HPDE6-E6E7 (cell line): ENCODE measurements at regions not wholly inside any gene's neighbourhood (a gene's known extent, or its start where the extent isn't known, plus 50 kb on each side); places are given as distances from the start of the nearest gene placed in this dataset.
A peak's percentile ranks its signal among the peaks of the same experiment; 100 is the strongest.

ENCODE experiments used
- DNase-seq: peaks from one replicate; pipeline ENCODE4 v3.0.0; 2011; ENCODE audit warnings: missing footprints; ENCODE audit errors: extremely low spot score

DNA sequence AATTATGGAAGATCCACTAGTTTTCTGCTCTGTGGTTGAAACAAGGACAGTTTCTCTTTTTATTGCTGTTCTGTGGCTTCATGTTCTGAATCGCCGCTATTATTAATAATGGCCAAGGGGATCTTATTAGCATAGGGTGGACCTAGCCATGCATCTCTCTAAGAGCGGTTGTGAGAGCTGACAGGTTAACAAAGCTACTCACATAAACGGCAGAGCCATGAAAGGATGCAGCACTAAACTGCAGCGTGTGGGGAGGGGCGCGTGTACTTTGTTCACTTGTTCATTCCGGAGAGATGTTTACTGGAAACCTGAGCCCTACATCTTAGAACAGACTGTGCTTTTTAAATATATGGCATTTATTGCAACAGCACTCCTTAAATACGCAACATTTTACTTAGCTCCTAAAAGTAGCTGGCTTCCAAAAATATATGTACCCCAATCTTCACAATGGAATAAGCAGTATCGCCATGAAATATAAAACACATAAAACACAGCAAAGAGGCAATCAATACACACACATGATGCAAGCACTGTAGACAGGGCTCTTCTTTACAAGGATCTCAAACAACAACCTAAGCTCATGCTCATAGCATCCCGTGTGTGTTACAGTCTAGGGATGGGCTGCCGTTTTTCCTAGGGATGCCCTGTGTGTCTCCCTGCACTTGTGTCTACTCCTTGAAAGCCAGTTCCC lies 424.6 kb downstream of the MED10 start:
- no peak for DNase-seq

- DNase-seq, result no peak
Observed at GRCh38 chr5:5951953-5952352, 426.4 kb downstream of the MED10 start.

DNA sequence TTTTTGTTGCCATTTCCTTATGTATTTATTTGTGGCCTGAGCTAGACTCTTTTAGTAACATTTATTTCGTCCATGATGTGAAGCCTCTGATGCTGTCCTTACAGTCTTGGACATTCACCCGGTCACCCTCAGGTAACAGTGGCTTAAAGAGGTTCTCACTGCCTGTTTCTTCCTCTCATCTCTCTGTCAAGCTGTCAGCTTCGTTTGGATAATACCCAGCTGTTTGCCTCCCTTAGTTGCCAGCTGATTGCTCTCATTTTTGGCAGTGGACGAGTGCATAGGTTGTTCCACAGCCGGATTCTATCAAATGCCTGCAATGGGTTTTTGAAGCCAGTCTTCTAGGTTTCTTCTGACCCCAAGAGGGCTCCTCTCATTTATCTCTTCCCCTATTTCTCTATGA lies 427.7 kb downstream of the MED10 start:
- DNase-seq, result no peak

GRCh38 chr5:5941486-5941885 lies 436.9 kb downstream of the MED10 start:
- DNase-seq, result no peak

- DNase-seq, result no peak
Observed at GRCh38 chr5:5939759-5940370, 438.5 kb downstream of the MED10 start.

- DNase-seq, result no peak
Observed at GRCh38 chr5:5933651-5934050, 444.7 kb downstream of the MED10 start.

GRCh38 chr5:5932824-5933223 lies 445.5 kb downstream of the MED10 start:
- DNase-seq, result no peak

DNA sequence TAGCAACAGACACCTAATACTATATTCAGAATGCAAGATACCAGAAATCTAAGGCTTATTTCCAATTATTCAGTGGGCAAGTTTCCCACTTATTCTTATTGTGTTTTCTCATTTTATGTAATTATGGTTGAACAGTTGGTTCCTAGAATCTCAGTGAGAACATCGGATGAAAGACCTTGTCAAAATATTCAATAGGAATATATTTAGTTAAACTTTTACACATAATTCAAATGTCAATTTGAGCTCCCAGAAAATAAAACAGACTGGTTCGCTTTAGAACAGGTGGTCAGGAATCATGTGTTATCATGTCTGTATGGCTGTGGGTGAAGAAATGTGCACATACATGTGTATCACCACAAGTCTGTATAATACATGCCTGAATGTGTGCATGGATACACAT lies 447.8 kb downstream of the MED10 start:
- no peak for DNase-seq

DNA sequence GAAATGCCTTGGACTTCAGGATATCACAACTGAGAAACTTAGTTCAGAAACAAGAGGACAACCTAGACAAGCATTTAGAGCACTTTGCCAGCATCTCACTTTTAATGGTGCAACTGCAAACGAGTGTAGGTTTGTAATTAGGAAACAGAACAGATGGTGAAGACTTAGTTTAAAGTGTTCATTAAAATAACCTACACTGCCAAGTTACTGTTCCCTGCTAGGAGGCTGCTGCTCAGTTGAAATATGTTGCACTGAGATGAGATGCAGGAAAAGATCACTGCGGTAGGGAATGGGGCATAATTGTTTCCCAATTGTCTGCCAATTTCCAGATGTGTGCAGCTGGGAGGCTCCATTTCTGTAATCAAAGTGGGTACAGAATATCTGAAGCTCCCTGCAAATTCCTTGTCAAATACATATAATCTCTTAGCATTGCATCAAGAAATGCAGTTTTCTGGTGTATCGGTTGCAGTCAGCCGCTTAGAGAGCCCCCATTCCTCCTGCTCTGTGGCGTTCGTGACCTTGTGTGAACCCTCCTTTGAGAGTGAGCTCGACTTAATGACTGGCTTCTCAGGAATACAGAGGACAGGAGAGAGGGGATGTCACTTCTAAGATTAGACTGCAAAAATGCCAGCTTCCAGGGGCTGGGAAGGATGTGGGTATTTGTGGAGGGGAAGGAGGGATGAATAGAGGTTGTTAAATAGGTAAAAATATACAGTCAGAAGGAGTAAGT lies 448.9 kb downstream of the MED10 start:
- DNase-seq, result no peak

GRCh38 chr5:5925191-5925590 lies 453.2 kb downstream of the MED10 start:
- DNase-seq, result no peak

GRCh38 chr5:5919411-5919810 lies 458.9 kb downstream of the MED10 start:
- DNase-seq, result no peak

GRCh38 chr5:5906778-5907177 lies 471.6 kb downstream of the MED10 start:
- no peak for DNase-seq

DNA sequence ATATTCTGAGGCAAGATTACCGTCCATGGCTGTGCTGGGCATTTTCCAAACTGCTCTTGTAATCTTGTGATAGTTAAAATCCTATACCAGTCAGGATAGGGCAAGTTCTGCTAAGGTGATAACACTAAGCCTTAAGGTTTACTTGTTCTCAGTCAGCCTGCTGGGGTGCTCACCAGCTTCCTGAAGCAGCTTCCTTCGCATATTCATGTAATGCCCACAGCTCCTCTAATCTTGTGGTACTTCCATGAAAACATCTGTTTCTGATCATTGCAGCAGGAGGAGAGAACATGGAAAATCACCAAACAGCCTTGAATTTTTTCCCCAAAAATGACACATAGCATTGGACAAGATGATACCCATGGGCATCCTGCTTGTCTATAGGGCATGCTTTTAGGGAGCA lies 473.2 kb downstream of the MED10 start:
- no peak for DNase-seq

- no peak for DNase-seq
Observed at GRCh38 chr5:5904113-5904512, 474.2 kb downstream of the MED10 start.

DNA sequence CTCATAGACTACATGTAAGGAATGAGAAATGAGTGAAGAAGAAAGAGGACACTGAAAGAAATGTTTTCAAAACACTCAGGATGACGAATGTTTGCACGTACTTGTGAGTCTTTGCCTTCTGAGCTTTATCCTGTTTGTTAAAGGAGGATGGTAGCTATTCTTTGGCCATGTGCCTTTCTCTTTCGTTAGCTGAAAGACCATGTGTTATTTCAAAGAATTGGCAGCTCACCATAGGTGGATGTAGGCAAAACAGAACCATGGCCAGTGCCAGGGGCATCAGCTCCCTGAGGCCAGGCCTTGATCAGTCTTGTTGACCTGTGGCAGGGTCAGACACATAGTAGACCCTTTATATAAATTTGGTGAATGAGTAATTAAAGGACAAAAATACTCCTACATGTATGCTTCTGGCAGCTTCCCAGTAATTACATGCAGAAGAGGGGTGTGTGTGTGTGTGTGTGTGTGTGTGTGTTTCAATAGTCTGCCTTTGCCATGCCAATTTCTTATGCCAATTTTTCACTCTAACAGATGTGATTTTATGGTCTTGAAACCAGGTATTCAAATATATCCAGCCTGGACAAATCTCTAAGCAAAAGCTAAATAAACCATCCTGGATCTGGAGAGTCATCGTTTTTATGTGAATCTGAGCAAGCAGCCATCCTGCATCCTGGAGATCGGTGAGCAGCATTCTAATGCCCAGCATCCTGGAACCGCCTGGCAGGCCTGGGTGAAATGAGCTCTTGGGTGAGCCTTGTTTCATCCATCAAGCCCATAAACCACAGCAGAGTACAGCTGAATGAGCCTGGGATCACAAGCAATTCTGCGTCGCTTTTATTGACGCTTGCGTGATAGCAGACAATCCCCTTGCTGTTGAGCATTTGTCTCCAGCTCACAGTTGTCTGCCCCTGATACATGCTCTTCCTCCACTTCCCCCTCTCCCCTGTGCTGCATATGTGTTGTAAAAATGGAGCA lies 475.4 kb downstream of the MED10 start:
- no peak for DNase-seq

GRCh38 chr5:5900350-5900749 lies 477.9 kb downstream of the ICE1 start:
- no peak for DNase-seq

GRCh38 chr5:5899716-5900115 lies 477.2 kb downstream of the ICE1 start:
- DNase-seq, result no peak

DNA sequence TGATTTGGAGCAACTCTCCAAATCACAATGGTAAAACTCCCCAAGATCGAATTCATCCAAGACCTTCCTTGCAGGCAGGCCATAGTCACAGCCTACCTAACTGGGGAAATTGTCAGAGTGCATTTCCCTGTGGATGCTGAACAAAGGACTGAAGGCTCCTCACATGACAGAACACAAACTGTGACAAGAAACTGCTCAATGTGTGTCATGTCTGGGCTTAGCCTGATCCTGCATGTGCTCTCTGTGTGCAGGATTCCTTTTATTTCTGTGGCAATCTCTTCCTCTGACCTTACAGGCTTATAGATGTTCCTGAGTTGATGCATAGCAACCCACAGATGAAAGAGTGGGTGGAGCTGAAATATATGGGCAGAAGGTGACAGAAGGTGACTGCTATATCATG lies 465.8 kb downstream of the ICE1 start:
- no peak for DNase-seq

DNA sequence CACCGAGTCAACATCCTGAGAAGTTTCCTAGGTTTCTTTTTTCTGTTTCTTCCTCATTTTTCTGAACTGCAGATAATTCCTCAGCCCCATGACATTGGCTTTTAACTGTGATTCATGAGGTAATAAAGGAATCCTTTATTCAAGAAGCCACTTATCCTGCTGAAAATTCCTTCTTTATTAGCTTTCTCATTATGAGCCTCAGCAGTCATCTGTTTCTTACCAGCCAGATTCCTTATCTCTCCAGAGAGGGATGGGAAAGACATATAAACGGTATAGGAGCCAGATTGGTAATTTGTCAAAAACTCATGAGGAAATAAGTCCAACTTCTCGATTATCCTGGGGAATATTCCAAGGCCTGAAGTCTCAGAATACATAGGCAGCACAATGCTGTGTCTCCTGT lies 465.4 kb downstream of the ICE1 start:
- no peak for DNase-seq

DNA sequence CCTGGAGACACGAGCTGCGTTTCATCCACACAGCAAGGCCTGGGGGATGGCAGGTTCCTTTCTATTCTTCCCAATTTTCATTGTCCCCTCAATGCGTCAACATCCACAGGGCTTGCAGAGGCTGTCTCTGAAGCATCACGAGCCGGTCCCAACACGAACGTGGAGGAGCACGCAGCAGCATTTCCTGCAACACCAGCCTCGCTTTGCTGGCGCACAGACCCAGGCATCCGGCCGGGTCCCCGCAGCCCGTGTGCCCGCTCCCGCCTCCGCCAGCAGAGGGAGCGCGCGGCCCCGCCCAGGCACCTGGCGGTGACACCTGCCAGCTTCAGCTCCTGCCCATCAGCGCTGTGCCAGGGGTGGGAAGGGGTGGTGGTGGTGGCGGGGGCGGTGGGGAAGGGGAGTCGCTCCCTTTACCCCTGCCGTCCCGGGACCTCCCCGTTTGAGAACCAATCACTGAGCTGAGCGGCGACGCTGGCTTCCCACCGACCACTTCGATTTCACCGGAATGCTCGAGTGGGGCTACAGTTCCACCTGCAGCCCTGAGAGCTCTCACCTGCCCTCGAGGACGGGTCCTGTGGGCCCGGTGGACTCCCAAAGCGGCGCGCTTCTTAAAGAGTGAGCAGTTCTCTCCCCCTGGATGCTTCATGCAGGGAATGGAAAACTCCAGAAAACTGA lies 464.5 kb downstream of the ICE1 start:
- DNase-seq, result peak; percentile 4

GRCh38 chr5:5886353-5886752 lies 463.9 kb downstream of the ICE1 start:
- no peak for DNase-seq
